CD4-positive, alpha-beta T cell treated with Interleukin-1 beta for 1 hour (primary cell): ENCODE measurements at regions not wholly inside any gene's neighbourhood (a gene's known extent, or its start where the extent isn't known, plus 50 kb on each side); places are given as distances from the start of the nearest gene placed in this dataset.
"Not testable (repeated sequence)": the region's sequence is repeated elsewhere in the genome, so short reads cannot be mapped to it uniquely, and the experiment has no call there.

ENCODE experiments used
- DNase-seq, 2 donors: peaks; one replicate each; pipeline ENCODE4 v3.0.0-alpha.2; 2020 to 2022

GRCh38 chr2:16745466-16745865 is 79.8 kb upstream of the CYRIA start:
- DNase-seq, result no peak

DNA sequence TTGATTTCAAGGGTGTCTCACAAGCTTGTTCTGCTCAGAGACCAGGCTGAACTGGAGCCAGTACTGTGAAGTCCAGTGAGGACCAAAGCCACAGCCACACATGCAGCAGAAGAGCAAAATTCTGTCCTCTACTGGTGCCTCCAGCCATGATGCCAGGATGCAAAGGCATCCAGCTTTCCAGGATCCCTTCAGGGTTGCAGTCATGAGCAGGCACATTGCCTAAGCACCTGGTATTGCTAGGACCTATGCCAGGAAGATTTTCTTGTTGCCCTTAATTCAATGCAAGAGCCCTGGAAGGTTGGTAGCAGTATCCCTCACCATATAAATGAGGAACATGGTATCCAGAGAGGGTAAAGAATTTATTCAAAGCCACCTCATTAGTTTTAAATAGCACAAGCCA is 78.9 kb upstream of the CYRIA start:
- DNase-seq, result no peak

DNA sequence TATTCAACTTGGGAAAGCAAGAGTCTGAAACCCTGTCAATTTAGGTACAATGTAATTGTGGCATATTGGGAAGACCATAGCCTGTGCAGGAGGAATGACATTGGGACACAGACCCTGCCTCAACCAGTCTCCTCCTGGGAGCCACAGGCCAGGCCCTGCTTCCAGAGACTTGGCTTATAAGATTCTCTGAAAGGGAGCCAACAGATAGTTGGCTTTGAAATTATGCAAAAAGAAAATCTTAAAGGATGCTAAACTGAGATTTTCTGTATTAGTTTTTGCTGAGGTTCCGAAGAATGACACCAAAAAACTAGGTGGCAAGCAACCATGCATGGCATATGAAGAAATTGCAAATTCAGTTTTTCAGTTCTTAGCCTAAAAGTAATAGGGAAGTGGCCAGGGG is 76.4 kb upstream of the CYRIA start:
- DNase-seq, result no peak

DNA sequence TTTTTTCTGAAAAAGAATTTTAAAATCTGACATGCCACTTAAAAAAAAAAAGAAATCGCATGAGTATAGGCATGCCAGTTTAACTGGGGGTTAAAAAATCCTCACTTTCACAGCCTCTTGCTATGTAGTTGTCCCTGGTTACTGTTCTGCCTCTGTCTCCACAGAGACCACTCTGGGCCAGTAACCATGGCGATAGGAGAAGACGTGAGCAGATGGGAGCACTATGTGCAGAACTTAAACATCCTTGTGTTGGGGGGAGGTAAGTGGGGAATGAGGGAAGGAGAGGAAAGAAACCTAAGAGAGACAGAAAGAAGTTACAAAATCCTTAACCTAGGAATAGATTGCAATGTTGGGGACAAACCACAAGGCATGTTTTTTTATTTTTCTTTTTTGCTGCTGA is 75.9 kb upstream of the CYRIA start:
- DNase-seq, result no peak

- no peak for DNase-seq
Observed at GRCh38 chr2:16739778-16740581, 74.3 kb upstream of the CYRIA start.

- DNase-seq, result no peak
Observed at GRCh38 chr2:16738361-16739225, 73.0 kb upstream of the CYRIA start.

- no peak for DNase-seq
Observed at GRCh38 chr2:16737812-16738211, 72.2 kb upstream of the CYRIA start.

DNA sequence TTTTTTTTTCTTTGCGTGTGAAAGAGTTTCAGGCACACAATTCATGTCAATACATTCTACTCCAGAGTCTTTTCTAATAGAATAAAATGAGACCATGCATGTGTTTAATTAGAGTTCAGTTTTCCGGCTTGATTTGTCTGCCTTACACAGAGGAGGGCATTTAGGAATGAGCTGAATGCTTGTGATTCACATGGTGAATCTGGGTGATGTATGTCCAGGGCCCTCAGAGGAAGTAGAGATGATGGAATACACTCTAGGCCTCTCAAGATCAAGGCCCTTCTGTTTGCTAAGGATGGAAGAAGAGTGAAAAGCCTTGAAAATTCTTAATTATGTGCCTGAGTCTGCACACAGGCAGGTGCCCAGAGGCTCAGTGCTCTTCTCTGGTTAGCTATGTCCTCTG is 71.0 kb upstream of the CYRIA start:
- no peak for DNase-seq

DNA sequence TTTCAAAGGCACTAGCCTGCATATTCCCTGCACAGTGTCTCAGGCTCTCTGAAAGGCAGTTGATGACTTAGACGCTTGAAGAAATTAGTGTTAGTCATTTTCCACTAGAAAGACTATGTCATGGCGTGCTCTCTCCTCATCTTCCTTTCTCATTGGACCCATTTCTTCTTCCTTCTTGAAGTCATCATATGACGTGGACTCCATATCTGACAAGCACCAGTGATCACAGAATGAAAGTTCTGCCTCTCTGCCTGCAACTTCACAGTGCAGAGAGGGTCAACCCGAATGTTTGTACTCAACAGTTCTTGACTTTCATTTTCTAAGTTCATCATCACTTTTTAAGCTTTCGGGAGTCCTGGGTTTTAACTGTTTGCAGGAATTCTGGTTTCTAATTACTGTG is 63.7 kb upstream of the CYRIA start:
- peak in 1 of 2 donors; percentile 9 for DNase-seq

- no peak for DNase-seq
Observed at GRCh38 chr2:16728351-16729136, 62.9 kb upstream of the CYRIA start.

DNA sequence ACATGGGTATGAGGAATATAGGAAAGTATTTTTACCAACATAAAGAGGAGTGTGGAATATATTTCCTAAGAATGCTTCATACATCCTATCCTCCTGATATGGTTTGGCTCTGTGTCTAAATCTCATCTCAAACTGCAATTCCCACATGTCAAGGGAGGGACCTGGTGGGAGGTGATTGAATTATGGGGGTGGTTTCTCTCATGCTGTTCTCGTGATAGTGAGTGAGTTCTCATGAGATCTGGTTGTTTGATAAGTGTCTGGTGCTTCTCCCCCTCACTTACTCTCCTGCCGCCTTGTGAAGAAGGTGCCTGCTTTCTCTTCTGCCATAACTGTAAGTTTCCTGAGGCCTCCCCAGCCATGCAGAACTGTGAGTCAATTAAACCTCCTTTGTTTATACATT is 62.2 kb upstream of the CYRIA start:
- not testable (repeated sequence) for DNase-seq

- no peak for DNase-seq
Observed at GRCh38 chr2:16727256-16727655, 61.6 kb upstream of the CYRIA start.

DNA sequence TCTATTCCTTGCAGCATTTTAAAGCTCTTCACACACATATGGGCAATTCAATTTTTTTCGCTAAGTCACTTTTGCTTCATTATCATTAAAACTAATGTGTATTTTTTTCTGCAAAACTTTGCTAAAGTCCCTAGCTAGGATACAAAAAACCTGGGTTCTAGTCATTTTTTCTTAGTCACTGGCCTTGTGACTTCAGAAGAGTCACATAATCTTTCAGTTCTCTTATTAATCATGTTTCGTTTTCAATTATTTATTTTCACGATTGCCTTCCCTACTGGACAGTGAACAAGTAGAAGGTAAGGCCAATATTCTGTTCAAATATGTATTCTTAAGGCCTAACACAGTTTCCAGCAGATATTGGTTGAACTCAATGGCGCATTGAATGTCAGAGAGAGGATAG is 60.9 kb upstream of the CYRIA start:
- DNase-seq, result no peak

DNA sequence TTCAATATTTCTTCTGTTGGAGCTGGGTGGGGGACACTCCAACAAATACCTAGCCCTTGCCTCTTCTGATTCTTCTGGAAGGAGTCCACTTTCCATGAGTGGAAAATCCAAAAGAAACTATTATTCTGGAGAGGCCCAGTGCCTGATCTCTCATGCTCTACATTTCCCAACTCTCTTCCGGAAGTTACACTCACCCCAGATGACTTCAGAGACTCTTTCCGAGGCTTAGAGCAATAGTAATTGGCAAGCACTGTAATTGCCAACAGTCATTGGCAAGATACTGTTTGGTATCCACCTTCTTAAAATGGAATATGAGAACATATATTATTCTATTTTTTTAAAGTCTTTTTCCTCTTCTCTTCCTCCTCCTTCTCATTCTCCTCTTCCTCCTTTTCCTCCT is 60.5 kb upstream of the CYRIA start:
- no peak for DNase-seq

GRCh38 chr2:16725549-16725948 is 59.9 kb upstream of the CYRIA start:
- DNase-seq, result no peak

DNA sequence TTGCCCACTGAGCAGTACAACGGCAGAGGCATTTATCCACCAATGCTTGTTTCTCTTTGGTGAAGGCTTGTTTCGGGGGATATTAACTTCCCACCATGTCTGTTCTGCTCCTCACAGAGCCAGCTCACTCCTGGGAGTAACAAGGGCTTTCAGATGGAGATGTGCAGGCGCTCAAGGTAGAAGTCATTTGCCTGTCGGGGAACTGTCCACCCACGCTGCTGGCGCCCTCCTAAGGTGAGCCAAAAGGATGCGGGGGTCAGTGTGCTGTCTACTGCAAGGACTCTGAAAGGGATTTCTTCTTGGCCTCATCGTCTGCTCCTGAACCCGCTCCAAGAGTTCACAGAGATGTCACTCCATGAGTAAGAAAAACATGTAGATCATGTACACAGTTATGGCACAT is 57.0 kb upstream of the CYRIA start:
- peak in 1 of 2 donors; percentile 4 for DNase-seq

- DNase-seq, result no peak
Observed at GRCh38 chr2:16722126-16722525, 56.5 kb upstream of the CYRIA start.

DNA sequence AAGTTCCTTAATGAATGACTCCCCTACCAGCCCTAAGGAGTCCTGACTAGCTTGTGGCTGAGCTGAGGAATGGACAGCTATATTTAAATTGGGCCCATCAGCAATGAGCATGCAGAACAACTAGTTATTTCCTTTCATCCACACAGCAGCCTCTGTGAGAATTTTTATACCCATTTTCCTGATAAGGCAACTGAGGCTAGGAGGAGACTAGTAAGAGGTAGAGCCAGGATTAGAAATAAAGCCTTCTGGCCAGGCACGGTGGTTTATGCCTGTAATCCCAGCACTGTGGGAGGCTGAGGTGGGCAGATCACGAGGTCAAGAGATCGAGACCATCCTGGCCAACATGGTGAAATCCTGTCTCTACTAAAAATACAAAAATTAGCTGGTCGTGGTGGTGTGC is 55.9 kb upstream of the CYRIA start:
- DNase-seq, result not testable (repeated sequence)

DNA sequence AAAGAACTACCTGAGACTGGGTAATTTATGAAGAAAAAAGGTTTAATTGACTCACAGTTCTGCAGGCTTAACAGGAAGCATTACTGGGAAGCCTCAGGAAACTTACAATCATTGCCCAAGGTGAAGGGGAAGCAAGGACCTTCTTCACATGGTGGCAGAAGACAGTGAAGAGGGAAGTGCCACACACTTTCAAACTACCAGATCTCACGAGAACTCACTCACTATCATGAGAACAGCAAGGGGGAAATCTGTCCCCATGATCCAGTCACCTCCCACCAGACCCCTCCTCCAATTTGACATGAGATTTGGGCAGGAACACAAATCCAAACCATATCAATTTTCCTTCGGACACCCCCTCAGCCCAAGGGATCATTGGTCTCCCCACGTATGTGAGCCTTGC is 55.1 kb upstream of the CYRIA start:
- DNase-seq, result not testable (repeated sequence)

DNA sequence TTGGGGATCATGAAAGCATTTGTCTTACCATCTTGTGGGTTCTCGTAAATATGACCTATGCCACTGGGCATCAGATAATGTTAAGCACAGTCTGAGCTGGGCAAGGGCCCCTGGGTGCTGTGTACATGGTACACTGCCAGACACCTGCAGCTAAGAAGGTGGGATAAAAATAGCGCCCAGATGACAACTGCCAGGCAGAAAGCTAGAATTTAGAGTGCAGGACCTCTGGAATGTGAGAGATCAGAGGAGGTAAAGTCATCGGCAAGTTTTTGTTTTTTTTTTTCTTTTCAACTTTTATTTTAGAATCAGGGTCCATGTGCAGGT is 53.8 kb upstream of the CYRIA start:
- no peak for DNase-seq

DNA sequence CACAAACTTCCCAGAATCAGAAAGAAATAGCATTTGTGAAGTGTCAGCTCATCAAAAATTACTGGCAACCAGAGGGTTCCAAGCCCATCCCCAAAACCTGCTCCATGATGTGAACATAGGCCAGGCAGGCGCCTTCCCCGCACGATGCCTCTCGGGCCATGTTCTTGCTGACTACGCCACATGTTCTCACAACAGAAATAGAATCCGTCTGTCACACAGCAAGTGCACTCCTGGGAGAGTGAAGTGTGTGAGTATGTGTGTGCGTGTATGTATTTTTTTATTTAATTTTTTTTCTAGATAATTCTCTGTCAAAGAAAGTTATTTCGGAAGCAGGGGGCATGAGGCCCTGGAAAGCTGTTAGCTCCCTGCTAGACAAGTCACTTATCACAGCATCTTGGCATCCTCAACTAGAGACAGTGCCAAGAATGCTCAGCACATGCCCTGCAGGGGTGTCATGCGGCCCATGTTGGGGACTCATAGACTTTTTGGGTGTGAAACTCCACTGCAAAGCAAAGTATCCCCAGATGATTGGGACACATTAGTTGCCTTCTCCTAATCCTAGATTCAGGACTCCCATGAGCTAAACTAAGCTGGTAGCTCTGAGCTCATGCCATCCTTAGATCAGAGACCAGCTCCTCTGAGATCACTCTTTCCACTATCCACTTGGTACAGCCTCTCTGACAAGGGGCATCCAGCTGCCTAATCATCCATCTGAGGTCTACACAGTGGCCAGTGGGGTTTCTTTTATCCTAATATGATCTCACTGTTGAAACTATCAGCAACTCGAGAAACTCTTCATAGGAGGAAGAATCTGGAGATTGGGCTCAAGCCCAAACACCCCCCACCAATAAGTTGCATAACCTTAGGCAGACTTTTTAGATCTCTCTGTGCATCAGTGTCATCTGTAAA is 53.2 kb upstream of the CYRIA start:
- DNase-seq, result no peak

GRCh38 chr2:16717477-16717876 is 51.8 kb upstream of the CYRIA start:
- DNase-seq, result peak in 1 of 2 donors; percentile 41
